ACC112 (cell line): ENCODE measurements at regions not wholly inside any gene's neighbourhood (a gene's known extent, or its start where the extent isn't known, plus 50 kb on each side); places are given as distances from the start of the nearest gene placed in this dataset.
A peak's percentile ranks its signal among the peaks of the same experiment; 100 is the strongest.

Experiments
- H2AFZ ChIP-seq: fragments of 200-600 bp; sonication (generic); one replicate; pipeline ENCODE4 v1.6.0; 2017; ENCODE audit warnings: antibody characterized with exemption, low read length; ENCODE audit not compliant: unreplicated experiment
- H3K27ac ChIP-seq: fragments of 200-600 bp; sonication (generic); 2 replicates; pipeline ENCODE4 v1.5.1; 2014; ENCODE audit warnings: low read depth, mild to moderate bottlenecking, antibody characterized with exemption, low read length, moderate library complexity
- H3K27me3 ChIP-seq: fragments of 200-600 bp; sonication (generic); 2 replicates; pipeline ENCODE4 v1.6.1; 2014; ENCODE audit warnings: mild to moderate bottlenecking, antibody characterized with exemption, low read length, moderate library complexity, mixed read lengths; ENCODE audit not compliant: insufficient read depth
- H3K36me3 ChIP-seq: fragments of 200-600 bp; sonication (generic); 2 replicates; pipeline ENCODE4 v1.6.1; 2016; ENCODE audit warnings: mild to moderate bottlenecking, antibody characterized with exemption, low read length, moderate library complexity, mixed read lengths; ENCODE audit not compliant: insufficient read depth
- H3K4me1 ChIP-seq: fragments of 200-600 bp; sonication (generic); one replicate; pipeline ENCODE4 v1.6.1; 2016; ENCODE audit warnings: low read length, mixed read lengths; ENCODE audit not compliant: insufficient read depth, unreplicated experiment, control insufficient read depth
- H3K4me3 ChIP-seq: fragments of 200-600 bp; sonication (generic); 2 replicates; pipeline ENCODE4 v1.5.1; 2014; ENCODE audit warnings: mild to moderate bottlenecking, low read depth, low read length
- H3K79me2 ChIP-seq: fragments of 200-600 bp; sonication (generic); one replicate; pipeline ENCODE4 v1.6.0; 2016; ENCODE audit warnings: low read length; ENCODE audit not compliant: control insufficient read depth, unreplicated experiment, insufficient read depth

DNA sequence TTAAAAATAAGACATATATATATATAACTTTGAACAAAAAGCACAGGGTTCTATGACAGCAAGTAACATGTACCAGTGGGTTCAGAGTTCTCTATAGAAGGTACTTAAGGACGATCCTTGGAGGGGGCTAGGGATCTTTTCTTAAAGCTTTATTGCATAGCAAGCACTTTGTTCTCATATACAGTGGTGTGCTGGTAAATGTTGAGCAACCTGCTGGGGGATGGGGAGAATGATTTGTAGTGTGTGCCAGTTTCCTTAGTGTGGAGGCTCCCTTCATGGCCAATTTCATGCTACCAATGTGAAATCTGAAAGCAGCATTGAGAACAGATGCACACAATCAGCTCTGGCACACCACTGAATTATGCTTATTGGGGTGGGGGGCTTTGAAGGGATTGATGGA is 69.5 kb upstream of the NFASC start:
- Histone ChIP-seq H3K36me3 (no peaks in the 10 kb centered on the region), H3K27me3 (peaks cover 69% of the 10 kb centered on the region)

GRCh38 chr1:204802401-204803175 is 68.1 kb upstream of the NFASC start:
- no peak overlapping the region for H2AFZ ChIP-seq
- no peaks in the 10 kb centered on the region for H3K36me3 ChIP-seq
- no peaks in the 10 kb centered on the region for H3K4me1 ChIP-seq
- H3K27ac ChIP-seq = no peak overlapping the region
- no peaks in the 10 kb centered on the region for H3K79me2 ChIP-seq
- H3K4me3 ChIP-seq = no peak overlapping the region
- peaks cover 61% of the 10 kb centered on the region for H3K27me3 ChIP-seq

More for the DNA sequence above, 69.5 kb upstream of the NFASC start:
- Histone ChIP-seq H2AFZ (no peak overlapping the region), H3K4me3 (no peak overlapping the region), H3K27ac (no peak overlapping the region), H3K4me1 (no peaks in the 10 kb centered on the region), H3K79me2 (no peaks in the 10 kb centered on the region)

GRCh38 chr1:204803607-204804006 is 67.1 kb upstream of the NFASC start:
- Histone ChIP-seq H3K27me3 (peaks cover 60% of the 10 kb centered on the region), H3K4me1 (no peaks in the 10 kb centered on the region), H2AFZ (no peak overlapping the region), H3K36me3 (no peaks in the 10 kb centered on the region), H3K27ac (no peak overlapping the region), H3K4me3 (no peak overlapping the region), H3K79me2 (no peaks in the 10 kb centered on the region)

GRCh38 chr1:204806943-204807687 is 63.5 kb upstream of the NFASC start:
- H3K4me1 ChIP-seq = no peaks in the 10 kb centered on the region
- no peaks in the 10 kb centered on the region for H3K79me2 ChIP-seq
- H2AFZ ChIP-seq = peak overlapping the region; percentile 74
- no peaks in the 10 kb centered on the region for H3K36me3 ChIP-seq
- no peak overlapping the region for H3K27ac ChIP-seq
- peak overlapping the region; percentile 73 for H3K4me3 ChIP-seq
- peaks cover 29% of the 10 kb centered on the region for H3K27me3 ChIP-seq

DNA sequence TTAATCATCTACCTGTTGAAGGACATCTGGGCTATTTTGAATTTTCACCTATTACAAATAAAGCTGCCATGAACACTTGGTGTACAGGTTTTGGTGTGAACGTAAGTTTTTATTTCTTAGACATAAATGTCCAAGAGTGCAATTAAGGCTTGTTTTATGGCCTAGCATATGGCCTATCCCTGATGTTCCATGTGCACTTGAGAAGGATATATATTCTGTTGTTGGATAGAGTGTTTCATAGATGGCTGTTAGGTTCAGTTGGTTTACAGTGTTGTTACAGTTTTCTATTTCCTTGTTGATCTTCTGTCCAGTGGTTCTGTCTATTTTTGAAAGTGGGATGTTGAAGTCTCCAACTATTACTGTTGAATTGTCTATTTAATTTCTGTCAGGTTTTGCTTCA is 61.2 kb upstream of the NFASC start:
- H3K36me3 ChIP-seq = no peaks in the 10 kb centered on the region
- no peaks in the 10 kb centered on the region for H3K79me2 ChIP-seq
- no peak overlapping the region for H2AFZ ChIP-seq
- H3K4me1 ChIP-seq = no peaks in the 10 kb centered on the region
- H3K4me3 ChIP-seq = no peak overlapping the region
- peaks cover 24% of the 10 kb centered on the region for H3K27me3 ChIP-seq
- no peak overlapping the region for H3K27ac ChIP-seq

DNA sequence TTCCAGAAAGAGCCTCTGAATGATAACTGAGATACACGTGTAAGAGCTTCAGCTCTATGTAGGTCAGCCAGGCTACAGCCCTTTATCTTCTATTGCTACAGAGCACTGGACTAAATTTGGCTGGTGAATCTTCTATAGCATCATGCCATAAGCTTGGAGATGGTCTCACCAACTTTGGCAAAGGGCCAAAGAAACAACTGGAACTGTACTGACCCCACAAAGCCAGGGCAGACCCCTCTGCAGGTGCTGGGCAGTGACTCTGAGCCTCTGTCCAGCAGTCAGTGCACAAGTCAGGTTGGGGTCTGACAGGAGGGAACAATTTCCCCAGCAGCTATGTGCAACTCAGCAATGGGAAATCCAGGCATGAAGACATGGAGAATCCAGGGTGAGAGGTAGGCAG is 57.8 kb upstream of the NFASC start:
- H3K36me3 ChIP-seq = no peaks in the 10 kb centered on the region
- peaks cover 49% of the 10 kb centered on the region for H3K27me3 ChIP-seq
- H3K79me2 ChIP-seq = no peaks in the 10 kb centered on the region
- H3K4me3 ChIP-seq = no peak overlapping the region
- H3K4me1 ChIP-seq = no peaks in the 10 kb centered on the region
- no peak overlapping the region for H2AFZ ChIP-seq
- H3K27ac ChIP-seq = no peak overlapping the region

DNA sequence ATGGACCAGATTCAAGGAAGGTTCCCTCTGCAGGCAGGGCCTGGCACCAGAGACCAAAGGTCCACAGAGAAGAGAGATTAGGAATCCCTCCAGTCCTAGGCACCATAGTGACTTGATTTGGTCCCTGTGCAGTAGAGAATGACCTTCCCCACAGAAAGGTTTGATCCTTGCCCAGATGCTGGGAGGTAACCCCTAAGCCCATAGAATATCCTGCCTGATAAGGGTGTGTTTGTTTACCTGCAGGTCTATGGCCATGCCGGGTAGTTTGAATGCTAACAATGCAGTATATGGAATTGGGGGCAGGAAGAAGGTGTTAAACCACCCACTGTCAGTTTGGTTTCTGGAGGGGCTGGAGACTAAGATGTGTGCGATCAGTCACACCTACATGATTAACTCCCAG is 57.1 kb upstream of the NFASC start:
- Histone ChIP-seq H3K36me3 (no peaks in the 10 kb centered on the region), H3K4me1 (no peaks in the 10 kb centered on the region), H2AFZ (no peak overlapping the region), H3K27me3 (peaks cover 53% of the 10 kb centered on the region), H3K4me3 (no peak overlapping the region), H3K79me2 (no peaks in the 10 kb centered on the region), H3K27ac (no peak overlapping the region)

- no peaks in the 10 kb centered on the region for H3K36me3 ChIP-seq
- H2AFZ ChIP-seq = no peak overlapping the region
- no peak overlapping the region for H3K27ac ChIP-seq
- H3K4me3 ChIP-seq = no peak overlapping the region
- H3K79me2 ChIP-seq = no peaks in the 10 kb centered on the region
- no peaks in the 10 kb centered on the region for H3K4me1 ChIP-seq
- H3K27me3 ChIP-seq = peaks cover 60% of the 10 kb centered on the region
Measured at GRCh38 chr1:204814166-204814884, 56.3 kb upstream of the NFASC start.

- Histone ChIP-seq H3K36me3 (no peaks in the 10 kb centered on the region), H3K4me1 (peaks cover 6% of the 10 kb centered on the region), H3K27ac (no peak overlapping the region), H3K27me3 (peaks cover 69% of the 10 kb centered on the region), H3K79me2 (no peaks in the 10 kb centered on the region), H2AFZ (no peak overlapping the region), H3K4me3 (no peak overlapping the region)
Measured at GRCh38 chr1:204817341-204817740, 53.3 kb upstream of the NFASC start.

DNA sequence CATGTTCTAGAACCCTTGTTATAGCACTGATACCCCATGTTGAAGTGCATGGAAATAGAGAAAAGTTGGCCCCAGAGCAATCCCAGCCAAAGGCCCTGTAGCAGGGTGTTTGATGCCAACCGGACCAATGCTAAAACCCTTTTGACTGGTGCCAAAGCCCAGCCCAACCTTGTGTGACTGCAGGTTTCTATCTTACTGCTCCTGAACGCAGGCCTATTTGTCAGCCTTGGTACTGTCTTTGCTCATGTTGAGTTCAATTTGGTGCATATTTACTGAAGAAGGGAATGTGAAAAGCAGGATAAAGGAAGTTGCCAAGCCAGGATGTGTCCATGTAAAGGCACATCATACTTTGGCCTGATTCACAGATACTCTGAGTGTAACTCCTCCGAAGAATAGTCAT is 51.7 kb upstream of the NFASC start:
- no peaks in the 10 kb centered on the region for H3K79me2 ChIP-seq
- peaks cover 6% of the 10 kb centered on the region for H3K4me1 ChIP-seq
- no peaks in the 10 kb centered on the region for H3K36me3 ChIP-seq
- H3K27me3 ChIP-seq = peaks cover 59% of the 10 kb centered on the region
- no peak overlapping the region for H3K27ac ChIP-seq
- no peak overlapping the region for H2AFZ ChIP-seq
- H3K4me3 ChIP-seq = no peak overlapping the region
